Cardiac fibroblast (primary cell): ENCODE measurements at regions not wholly inside any gene's neighbourhood (a gene's known extent, or its start where the extent isn't known, plus 50 kb on each side); places are given as distances from the start of the nearest gene placed in this dataset.

Source experiments
- DNase-seq, 2 donors: peaks; one replicate each; pipeline versions ENCODE4 v3.0.0 to v3.0.0-alpha.2; 2010; ENCODE audit warnings: low read depth in 2 of 2
- H3K4me3 ChIP-seq, 2 donors: replicated peaks in 1 of 2; 1 replicate in 1 of 2; 2 replicates in 1 of 2; pipeline ENCODE4 v1.5.1; 2011; ENCODE audit warnings: low read depth in 2 of 2, low read length in 2 of 2, mild to moderate bottlenecking in 2 of 2, moderate library complexity in 1 of 2
- CTCF ChIP-seq: IDR thresholded peaks from one replicate; pipeline ENCODE4 v1.5.1; 2011; ENCODE audit warnings: low read depth, mild to moderate bottlenecking, low read length, inconsistent platforms

GRCh38 chr12:75712223-75712622, 200.8 kb upstream of the KRR1 start:
- DNase-seq: no peak
- no peak overlapping the region for H3K4me3 ChIP-seq
- no peak for TF ChIP-seq CTCF

- DNase-seq: no peak
- TF ChIP-seq CTCF: no peak
- no peak overlapping the region for H3K4me3 ChIP-seq
Measured at GRCh38 chr12:75711271-75711670, 199.9 kb upstream of the KRR1 start.

- no peak for DNase-seq
- H3K4me3 ChIP-seq: no peak overlapping the region
- TF ChIP-seq CTCF: no peak
Measured at GRCh38 chr12:75710361-75711069, 199.1 kb upstream of the KRR1 start.

GRCh38 chr12:75709503-75709902, 198.1 kb upstream of the KRR1 start:
- no peak overlapping the region for H3K4me3 ChIP-seq
- DNase-seq: no peak
- TF ChIP-seq CTCF: no peak

GRCh38 chr12:75708802-75709201, 197.4 kb upstream of the KRR1 start:
- TF ChIP-seq CTCF: no peak
- DNase-seq: no peak
- H3K4me3 ChIP-seq: no peak overlapping the region

GRCh38 chr12:75707983-75708382, 196.6 kb upstream of the KRR1 start:
- DNase-seq: no peak
- no peak for TF ChIP-seq CTCF

More at GRCh38 chr12:75707983-75708382, 196.6 kb upstream of the KRR1 start:
- no peak overlapping the region for H3K4me3 ChIP-seq
